GM12873 (cell line): ENCODE measurements at regions not wholly inside any gene's neighbourhood (a gene's known extent, or its start where the extent isn't known, plus 50 kb on each side); places are given as distances from the start of the nearest gene placed in this dataset.

Experiments used
- TF ChIP-seq, protein P1 (sequence below): IDR thresholded peaks from 2 replicates; pipeline ENCODE4 v1.5.1; 2012; ENCODE audit warnings: low read depth, mild to moderate bottlenecking, moderate library complexity, low read length, control low read depth; ENCODE audit not compliant: insufficient read depth; ENCODE audit errors: missing control alignments

DNA sequence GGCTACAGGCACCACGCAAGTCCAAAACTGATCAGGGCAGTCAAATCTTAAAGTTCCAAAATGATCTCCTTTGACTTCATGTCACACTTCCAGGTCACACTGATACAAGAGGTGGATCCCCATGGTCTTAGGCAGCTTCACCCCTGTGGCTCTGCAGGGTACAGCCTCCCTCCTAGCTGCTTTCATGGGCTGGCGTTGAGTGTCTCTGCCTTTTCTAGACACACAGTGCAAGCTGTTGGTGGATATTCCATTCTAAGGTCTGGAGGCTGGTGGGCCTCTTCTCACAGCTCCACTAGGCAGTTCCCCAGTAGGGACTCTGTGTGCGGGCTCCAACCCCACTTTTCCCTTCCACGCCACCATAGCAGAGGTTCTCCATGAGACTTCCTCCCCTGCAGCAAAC is 838.2 kb upstream of the CHAC2 start:
- TF ChIP-seq, protein P1, sequence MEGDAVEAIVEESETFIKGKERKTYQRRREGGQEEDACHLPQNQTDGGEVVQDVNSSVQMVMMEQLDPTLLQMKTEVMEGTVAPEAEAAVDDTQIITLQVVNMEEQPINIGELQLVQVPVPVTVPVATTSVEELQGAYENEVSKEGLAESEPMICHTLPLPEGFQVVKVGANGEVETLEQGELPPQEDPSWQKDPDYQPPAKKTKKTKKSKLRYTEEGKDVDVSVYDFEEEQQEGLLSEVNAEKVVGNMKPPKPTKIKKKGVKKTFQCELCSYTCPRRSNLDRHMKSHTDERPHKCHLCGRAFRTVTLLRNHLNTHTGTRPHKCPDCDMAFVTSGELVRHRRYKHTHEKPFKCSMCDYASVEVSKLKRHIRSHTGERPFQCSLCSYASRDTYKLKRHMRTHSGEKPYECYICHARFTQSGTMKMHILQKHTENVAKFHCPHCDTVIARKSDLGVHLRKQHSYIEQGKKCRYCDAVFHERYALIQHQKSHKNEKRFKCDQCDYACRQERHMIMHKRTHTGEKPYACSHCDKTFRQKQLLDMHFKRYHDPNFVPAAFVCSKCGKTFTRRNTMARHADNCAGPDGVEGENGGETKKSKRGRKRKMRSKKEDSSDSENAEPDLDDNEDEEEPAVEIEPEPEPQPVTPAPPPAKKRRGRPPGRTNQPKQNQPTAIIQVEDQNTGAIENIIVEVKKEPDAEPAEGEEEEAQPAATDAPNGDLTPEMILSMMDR = no peak

DNA sequence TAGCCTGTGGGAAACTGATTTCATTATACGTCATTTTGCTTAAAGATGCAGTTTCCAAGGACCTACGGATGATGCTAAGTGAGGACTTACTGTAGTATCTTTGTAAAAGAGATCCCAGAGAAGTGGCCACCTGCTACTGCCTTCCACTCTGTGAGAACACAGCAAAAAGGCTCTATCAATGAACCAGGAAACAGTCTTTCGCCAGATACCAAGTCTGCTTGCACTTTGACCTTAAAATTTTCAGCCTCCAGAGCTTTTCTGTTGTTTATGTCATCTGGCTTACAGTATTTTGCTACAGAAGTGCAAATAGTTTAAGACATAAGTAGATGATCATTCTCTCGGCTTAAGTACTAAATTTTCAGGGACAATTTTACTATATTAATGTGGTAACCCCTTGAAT is 847.9 kb upstream of the CHAC2 start:
- TF ChIP-seq, protein P1 = no peak

DNA sequence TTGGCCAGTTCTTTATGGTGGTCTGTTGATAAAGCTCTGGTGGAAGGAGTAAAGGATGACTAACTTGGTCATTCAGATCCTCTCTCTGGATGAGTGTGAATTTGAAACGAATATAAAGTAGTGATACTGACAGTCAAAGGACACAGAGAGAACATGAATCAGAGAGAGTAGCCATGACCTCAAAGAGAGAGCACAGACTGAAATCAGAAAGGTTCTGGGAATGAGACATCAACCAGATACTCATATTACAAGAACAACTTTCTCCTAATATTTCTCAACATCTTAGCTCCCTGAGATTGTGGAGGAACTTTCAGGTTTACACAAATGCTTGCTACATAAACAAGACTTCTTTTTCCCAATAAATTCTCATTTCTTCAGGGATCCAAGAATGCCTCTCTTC is 849.1 kb upstream of the CHAC2 start:
- TF ChIP-seq, protein P1 = no peak

DNA sequence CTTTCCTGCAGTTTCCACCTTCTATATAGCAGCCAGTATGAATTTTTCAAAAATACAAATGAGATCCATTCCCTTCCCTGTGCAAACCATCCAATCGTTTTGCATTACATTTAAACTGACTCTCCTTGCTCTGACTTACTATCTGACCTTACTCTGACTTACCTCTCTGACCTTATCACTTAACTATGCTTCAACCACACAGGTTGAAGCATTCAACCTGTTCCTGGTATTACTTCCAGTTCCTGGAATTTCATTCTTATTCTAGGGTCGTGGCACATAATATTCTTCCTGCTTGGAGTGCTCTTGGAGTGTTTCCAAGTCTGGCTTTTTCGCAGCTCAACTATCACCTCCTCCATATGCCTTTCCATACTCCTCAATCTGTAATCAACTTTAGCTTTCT is 850.6 kb upstream of the CHAC2 start:
- TF ChIP-seq, protein P1 = no peak

DNA sequence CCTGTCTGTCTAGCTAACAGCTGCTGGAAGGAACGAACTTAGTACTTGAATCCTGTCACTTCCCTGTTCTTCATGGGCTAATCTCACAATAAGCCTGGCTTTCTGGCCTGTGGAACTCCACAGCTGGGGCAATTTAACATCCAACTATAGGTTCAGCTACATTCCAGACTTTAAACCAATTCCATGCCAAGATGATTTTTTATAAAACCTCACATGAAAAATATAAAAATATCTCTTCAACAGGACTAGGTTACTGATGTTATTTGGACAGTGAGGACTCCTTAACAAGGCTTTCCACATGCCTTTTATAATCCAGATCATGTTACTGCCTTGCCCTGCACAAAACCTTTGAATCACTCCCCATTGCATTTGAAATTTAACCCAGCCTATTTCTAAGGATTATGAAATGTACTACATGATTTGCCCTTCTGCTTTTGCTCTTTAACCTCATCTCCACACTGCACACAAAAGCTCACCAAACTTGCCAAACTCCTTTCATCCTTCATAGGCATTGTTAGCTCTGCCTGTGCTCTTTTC is 863.2 kb upstream of the CHAC2 start:
- TF ChIP-seq, protein P1 = no peak

DNA sequence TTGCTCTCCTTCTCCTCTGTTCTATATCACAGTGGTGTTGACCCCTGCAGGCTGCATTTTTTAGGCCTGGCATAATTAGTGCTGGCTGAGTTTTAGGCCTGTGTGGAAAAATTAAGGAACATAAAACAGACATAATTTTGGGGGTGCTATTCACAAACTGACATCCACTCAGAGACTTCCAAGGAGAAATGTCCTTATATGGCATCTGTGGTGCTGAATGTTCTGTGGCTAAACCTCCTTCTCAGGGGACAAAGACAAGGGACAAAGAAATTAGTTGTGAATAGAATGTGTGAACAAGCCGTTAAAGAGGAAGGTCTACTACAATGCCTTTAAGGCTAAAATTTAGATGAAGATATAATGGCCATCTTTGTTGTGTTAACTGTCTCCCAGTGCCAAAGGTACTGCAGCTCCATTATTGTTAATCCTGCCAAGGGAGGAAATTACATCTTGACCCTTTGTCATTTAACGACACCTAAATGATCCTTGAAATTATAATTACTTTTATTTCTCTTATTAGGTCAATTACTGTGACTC is 870.0 kb upstream of the CHAC2 start:
- TF ChIP-seq, protein P1 = no peak

DNA sequence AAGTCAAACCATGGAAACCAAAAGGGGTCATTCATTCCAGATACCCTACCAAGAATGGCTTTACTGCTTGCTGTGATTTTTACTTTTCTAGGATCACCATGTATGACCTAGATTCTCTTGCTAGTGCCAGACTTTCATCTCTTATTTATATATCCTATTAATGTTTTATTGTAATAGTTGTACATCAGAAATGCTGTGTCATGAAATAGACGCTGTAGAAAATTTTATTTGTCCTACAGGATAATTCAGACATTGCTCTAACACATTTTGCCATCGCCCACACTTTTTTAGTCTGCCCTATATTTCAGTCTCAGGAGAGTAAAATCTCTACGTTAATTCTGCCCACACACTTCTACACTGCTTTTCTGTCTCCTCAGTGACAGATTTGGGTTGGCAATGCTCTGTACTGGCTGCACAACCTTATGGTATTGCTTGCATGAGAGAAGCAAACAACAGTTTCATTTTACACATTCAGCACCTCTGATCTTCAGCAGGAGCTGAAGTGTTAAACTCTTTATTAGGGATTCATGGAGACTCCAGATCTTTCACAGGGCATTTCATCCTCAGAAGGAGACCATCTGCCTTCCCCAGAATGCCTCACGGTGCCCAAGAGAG is 871.8 kb upstream of the CHAC2 start:
- TF ChIP-seq, protein P1 = no peak
